ENCODE measurements at regions not wholly inside any gene's neighbourhood (a gene's known extent, or its start where the extent isn't known, plus 50 kb on each side); places are given as distances from the start of the nearest gene placed in this dataset.

GRCh38 chr19:30622276-30622675 lies 250.1 kb downstream of the ZNF536 start:
- DNase-seq = no peak

DNA sequence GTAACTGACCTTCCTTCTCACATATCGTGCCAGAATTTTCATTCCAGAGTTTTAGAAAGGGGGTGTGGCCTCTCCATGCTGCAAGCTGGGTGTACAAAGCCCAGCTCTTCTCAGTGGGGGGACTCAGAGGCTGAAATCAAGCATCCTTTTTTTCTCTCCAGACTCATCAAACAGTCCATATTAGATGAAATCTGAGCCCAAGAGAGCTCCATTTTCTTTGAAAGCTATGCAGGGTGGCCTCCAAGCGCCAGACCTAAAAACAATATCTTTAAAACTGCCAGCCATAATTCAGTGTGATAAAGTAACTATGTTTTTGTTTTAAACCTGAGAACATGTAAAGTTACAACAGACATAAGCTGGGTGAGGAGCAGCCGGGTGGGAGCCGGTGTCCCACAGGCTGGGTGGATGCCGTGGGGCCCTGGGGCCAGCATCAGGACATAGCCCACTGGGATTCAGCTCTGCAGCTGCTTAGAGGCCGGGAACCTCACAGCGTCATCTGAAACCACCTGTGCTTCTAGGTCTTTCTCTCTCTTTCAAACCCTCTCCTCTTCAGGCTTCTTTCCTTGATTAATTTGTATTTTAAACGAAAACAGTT lies 249.2 kb downstream of the ZNF536 start:
- no peak for DNase-seq

GRCh38 chr19:30620354-30620753 lies 248.2 kb downstream of the ZNF536 start:
- no peak for DNase-seq

DNA sequence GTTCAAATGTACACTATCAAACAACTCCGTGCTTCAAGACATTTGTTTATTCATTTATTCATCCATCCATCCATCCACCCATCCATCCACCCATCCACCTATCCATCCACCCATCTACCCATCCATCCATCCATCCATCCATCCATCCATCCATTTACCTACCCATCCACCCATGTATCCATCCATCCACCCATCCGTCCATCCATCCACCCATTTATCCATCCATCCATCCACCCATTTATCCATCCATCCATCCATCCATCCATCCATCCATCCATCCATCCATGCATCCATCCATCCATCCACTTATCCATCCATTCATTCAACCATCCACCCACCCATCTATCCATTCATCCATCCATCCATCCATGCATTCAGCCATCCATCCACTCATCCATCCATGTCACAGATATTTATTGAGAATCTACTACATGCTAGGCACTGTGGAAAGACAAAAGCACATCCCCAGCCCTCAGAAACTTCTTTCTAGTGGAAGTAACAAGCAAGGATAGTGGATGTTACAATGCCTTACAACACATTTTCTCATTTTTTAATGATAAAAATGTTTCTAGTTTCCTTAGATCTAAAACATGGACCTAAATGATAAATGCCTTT lies 237.6 kb downstream of the ZNF536 start:
- no peak for DNase-seq

- DNase-seq = no peak
These were observed 236.3 kb downstream of the ZNF536 start for GRCh38 chr19:30608471-30608870.
